ENCODE measurements at regions not wholly inside any gene's neighbourhood (a gene's known extent, or its start where the extent isn't known, plus 50 kb on each side); places are given as distances from the start of the nearest gene placed in this dataset.
"Not testable (repeated sequence)": the region's sequence is repeated elsewhere in the genome, so short reads cannot be mapped to it uniquely, and the experiment has no call there.

DNA sequence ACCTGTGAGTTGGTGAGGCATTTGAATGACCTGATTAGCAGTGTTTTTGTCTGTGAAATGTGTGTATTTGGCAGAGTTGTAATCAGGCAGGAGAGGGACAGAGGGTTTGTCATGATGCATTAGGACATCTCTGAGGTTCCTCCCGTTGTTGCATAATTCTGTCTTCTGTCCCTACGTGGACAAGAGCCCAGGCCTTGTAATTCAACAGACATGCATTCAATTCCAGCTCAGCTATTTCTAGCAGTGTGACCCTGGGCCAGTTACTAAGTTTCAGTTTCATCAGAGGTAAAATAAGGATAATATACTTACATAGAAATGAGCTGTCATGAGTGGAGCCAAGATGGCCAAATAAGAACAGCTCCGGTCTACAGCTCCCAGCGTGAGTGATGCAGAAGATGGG is 208.6 kb downstream of the SLC38A4 start:
- no peak for DNase-seq

DNA sequence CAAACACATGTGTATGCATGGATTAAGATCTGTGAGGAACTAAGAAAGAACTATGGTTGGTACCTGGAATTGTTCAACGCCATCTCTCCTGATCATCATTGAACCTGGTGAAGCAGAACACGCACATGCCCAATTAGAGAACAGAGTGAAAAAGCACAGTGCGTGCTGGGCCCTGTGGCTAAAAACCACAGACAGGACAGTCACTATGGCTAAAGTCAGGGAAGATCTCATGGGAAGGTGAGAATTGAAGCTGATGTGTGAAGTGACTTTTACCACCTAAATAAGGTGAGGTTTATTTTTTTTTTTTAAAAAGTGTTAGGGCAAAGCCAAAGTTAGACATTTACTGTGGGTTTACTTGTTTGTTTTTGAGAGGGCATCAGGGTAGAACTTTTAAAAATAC is 215.0 kb downstream of the SLC38A4 start:
- no peak for DNase-seq

DNA sequence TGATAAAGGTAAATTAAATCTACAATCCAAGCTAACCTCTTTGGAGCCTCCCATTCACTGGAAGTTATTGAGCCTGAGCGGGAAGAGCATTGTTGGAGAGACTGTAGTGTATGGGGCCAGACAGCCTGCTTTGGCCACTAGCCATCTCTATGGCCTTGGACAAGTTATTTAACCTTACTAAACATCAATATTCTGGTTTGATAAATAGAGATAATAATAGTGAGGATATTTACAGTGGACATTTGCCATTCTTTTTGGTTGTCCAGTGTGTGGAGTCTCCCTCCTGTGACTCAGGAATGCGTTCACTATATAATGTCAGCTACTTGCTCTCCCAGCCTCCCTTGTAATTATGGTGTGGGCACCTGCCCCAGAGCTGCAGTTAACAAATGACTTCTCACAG is 216.1 kb downstream of the SLC38A4 start:
- no peak for DNase-seq

DNA sequence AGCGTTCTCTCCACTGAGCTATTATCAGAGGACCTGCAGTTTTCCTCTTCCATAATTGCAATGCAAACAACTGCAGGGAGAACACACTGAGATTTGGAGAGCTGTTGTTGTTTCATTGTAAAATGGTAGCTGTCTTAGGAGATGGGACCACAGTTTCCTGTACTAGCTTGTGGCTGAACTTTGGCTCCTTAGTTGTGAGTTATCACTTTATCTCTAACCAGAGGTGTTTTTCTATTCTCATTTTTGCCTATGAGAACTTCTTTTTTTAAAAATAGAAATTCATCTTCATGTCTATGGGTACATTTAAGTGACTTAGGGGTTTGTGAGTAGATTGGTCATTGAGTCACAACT is 216.5 kb downstream of the SLC38A4 start:
- DNase-seq: no peak

DNA sequence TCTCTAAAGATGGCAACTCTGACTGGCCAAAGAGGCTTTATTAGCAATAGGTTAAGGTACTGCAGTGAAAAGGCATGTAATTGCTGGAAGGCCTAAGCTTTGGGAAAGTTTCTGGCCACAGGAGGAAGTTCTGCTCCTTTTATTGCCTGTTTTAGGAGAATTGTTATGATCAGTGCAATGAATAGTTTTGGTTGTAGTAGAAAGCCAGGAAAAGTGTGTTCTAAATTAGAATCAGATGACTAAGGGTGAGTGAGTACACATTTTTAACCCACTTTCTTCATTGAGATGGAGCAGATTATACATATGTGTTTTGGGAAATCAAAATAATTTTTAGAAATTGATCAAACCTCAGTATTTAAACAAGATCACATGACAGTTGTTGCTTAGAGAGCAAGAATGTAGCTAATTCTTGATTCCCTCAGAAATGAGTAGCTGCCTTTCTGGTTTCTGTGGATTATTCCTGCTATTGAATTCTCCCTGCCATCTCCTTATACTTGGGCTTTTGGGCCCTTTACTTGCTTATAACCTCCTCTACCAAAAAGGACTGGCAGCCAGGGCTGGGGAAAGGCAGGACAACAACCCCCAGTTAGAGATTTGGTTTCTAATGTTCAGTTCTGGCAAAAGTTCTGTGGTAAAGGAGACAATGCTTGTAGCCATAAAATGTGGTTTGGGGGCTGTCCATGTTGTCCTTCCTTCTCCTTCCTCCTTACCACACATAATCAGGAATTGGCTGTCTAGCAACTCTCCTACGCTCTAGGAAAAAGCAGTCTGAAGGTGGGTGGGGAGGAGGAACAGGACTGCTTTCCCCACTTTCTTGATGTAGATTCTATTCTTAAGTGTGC is 217.1 kb downstream of the SLC38A4 start:
- no peak for DNase-seq

DNA sequence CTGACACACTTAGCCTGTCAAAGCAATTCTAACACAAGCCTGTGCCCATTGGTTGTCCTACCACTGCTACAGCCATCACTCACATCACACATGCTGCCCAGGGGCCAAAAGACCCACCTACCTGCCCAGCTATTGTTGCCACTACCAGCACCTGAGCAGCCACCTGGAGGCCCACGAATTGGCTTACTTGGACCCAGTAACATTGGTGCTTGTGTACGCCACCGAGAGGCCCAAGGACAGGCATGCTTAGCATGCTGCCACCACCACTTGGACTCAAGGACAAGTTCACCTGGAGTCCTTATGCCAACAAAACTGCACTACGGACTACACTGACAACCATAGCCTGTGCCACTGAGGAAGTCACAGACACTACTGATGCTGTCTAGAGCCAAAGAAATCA is 221.1 kb downstream of the SLC38A4 start:
- DNase-seq: no peak

DNA sequence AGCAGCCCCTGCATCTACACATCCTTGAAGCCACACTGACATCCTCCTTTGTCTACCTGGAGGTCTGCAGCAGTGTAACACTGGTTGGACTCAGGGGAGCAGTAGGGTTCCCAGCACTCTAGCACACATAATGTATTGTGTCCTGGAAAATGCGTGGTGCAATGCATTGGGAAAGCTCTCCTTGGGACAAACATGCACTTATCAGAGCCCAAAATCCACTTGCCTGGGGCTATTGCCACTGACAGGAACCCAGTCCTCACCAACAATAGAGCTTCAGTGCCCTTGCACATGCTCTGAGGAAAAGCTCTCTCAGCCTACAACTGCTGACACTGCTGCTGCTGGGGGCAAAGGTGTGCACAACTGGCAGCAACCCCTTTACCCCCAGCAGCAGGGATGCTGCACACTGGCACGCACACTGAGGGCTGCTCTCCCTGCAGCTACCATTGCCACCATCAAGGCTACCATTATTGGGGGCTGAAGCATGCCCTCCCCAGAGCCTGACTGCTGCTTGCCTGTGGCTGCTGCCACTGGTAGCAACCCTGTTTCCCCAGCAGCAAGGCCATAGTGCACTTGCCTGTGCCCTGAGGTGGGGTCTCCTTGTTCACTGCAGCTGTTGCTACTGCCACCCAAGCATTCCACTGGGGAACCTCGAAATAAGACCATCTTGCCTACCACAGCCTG is 221.9 kb downstream of the SLC38A4 start:
- no peak for DNase-seq

DNA sequence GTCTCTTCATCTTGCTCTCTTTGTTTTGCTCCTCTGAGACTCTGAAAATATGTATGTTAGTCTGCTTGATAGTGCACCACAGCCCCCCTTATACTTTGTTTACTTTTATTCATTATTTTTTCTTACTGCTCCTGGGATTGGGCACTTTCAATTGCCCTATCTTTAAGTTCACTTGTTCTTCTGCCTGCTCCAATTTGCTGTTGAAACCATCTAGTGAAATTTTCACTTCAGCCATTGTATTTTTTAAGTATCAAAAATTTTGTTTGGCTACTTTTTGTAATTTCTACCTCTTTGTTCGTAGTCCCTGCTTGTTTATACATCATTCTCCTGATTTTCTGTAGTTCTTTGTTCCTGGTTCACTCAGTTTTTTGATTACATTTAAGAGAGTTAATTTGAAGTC is 223.3 kb downstream of the SLC38A4 start:
- no peak for DNase-seq

DNA sequence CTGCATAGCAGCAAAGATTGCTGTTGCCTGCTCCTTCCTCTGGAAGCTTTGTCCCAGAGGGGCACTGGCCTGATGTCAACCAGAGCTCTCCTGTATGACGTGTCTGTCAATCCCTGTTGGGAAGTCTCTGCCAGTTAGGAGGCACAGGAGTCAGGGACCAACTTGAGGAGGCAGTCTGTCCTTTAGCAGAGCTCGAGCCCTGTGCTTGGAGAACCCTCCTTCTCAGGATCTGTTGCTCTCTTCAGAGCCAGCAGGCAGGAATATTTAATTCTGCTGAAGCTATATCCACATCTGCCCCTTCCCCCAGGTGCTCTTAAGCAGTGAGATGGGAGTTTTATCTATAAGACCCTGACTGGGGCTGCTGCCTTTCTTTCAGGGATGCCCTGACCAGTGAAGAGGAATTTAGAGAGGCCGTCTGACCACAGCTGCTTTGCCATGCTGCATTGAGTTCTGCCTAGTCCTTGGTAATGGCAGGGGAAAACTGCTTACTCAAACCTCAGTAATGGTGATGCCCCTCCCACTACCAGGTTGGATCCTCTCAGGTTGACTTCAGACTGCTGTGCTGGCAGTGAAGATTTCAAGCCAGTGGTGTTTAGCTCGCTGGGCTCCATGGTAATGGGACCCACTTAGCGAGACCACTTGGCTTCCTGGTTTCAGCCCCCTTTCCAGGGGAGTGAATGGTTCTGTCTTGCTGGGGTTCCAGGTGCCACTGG is 218.6 kb upstream of the SLC38A2 start:
- no peak for DNase-seq

DNA sequence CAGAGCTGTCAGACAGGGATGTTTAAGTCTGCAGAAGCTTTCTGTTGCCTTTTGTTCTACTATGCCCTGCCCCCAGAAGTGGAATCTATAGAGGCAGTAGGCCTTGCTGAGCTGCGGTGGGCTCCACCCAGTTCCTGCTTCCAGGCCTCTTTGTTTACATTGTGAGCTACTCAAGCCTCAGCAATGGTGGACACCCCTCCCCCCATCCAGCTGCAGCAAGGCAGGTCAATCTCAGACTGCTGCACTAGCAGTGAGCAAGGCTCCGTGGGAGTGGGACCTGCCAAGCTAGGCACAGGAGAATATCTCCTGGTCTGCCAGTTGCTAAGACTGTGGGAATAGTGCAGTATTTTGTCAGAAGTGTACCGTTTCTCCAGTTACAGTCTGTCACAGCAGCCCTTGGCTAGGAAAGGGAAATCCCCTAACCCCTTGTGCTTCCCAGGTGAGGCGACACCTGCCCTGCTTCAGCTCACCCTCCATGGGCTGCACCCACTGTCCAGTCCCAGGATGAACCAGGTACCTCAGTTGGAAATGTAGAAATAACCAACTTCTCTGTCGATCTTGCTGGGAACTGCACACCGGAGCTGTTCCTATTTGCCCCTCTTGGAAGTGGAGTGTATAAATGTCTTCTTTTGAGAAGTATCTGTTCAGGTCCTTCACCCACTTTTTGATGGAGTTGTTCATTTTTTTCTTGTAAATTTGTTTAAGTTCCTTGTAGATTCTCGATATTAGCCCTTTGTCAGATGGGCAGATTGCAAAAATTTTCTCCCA is 213.5 kb upstream of the SLC38A2 start:
- peak; percentile 16 for DNase-seq

DNA sequence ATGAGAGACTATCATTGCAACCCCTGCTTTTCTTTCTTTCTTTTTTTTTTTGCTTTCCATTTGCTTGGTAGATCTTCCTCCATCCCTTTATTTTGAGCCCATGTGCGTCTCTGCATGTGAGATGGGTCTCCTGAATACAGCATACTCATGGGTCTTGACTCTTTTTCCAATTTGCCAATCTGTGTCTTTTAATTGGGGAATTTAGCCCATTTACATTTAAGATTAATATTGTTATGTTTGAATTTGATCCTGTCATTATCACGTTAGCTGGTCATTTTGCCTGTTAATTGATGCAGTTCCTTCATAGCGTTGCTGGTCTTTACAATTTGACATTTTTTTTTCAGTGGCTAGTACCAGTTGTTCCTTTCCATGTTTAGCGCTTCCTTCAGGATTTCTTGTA is 211.5 kb upstream of the SLC38A2 start:
- DNase-seq: not testable (repeated sequence)

DNA sequence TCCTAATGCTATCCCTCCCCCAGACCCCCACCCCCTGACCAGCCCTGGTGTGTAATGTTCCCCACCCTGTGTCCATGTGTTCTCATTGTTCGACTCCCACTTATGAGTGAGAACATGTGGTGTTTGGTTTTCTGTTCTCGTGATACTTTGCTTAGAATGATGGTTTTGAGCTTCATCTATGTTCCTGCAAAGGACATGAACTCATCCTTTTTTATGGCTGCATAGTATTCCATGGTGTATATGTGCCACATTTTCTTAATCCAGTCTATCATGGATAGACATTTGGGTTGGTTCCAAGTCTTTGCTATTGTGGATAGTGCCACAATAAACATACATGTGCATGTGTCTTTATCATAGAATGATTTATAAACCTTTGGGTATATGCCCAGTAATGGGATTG is 209.4 kb upstream of the SLC38A2 start:
- DNase-seq: not testable (repeated sequence)

DNA sequence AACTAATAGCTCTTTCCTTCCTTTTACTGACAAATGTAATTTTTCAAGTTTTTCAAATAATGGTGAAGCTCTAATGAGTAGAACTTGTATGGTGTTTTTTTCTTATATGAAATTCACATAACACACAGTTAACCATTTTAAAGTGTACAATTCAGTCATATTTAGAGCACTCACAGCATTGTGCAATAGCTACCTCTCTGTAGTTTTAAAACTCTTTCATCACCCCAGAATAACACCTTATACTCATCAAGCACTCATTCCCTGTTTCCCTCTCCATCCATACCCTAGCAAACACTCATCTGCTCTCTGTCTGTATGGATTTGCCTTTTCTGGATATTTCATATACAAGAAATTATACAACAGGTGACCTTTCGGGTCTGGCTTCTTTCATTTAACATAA is 207.9 kb upstream of the SLC38A2 start:
- DNase-seq: no peak

DNA sequence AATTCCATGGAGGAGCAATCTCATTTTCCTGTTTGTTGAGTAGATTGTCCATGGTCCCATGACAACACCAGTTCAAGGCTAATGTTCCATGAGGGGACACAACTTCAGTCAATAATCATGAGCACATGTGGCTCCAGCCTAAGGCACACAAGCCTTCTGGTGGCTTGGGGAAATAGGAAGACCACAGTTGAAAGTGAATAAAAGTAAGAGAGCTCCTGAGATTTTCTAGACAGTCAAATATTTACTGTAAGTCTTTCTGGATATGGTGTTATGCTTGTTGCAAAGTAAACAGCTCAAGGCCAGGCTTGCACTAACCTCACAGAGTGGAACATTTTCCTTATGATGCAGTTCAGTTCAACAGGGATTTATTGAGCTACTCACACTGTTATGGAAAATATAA is 206.9 kb upstream of the SLC38A2 start:
- DNase-seq: no peak

DNA sequence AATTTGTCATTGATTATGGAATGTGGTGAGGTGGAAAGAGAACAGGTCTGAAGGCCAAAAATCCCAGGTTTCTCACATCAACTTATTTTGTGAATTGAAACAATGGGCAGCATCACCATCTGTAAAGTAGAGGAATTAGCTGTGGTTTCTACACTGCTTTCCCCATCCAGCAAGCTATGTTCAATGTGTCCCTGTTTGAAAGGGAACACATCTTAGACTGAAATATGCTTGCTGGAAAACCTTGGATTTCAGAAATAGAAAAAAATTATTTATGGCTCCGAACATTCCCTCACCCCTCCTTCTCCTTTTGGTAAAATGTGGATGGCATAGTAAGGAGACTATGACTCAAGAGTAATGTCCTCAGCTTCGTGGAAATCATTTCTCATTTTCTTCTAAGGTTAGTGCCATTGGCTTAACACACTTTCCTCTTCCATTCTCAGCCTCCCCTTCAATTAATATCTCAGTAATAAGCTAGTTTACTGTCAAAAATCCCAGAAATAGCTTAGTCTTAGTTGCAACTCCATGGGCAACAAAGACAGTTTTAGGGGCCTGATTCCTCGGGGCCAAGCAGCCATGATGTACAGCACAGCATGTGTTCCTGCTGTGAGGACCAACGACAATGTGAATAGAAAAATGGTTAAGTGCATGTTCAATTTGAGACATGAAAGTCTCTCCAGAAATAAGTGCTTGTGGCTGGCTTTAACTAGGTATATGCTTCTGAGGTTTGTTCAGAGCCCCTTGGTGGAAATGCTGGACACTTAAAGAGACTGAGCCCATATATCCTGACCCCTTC is 205.8 kb upstream of the SLC38A2 start:
- no peak for DNase-seq

DNA sequence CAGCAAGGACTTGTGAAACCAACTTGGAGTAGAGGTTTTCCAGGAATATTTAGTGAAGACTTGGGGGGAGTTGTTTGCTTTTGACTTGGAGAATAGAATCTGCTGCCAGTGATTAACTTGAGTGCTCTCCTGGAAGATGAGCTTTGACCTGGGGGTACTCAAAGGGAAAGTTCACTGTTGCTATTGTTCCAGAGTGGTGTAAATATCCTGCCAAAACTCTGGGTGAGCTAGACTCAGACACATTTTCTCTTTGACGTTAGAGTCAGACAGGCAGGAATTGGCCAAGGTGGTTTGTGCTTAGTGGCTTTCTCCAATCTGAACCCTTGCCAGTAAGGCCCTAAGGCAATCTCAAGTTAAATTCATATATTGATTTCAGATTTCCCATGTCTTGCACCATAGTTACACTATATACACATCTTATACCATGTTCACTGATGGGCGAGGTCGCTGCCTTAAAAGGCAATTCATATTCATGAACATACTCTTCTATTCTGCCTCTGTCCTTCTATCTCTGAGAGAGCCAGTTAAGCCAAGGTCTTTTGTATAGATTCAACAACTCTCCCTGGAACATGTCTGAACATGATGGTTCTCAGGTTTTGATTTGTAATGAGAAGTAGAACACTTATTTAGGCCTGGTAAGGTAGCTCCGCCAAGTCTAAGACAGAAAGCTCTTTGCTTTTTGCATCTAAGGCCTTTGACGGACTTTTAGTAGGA is 204.6 kb upstream of the SLC38A2 start:
- no peak for DNase-seq

DNA sequence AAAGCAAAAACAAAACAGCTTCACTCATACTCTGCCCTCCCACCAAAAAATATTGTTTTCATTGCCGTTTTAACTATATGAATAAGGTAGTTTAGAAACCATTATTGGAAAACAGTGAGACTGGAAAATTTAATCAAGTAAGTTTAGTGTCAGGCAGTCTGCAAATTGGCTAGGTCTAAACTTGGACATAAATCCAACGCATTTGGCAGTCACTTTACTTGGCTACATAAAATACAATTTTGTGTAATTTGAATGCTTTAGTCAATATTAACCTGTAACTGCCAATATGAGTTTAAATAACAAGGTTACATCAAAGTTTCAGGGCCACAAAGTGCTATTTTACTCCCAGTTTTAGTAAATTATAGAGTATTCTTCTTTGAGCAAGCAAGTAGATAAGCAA is 202.3 kb upstream of the SLC38A2 start:
- DNase-seq: no peak

DNA sequence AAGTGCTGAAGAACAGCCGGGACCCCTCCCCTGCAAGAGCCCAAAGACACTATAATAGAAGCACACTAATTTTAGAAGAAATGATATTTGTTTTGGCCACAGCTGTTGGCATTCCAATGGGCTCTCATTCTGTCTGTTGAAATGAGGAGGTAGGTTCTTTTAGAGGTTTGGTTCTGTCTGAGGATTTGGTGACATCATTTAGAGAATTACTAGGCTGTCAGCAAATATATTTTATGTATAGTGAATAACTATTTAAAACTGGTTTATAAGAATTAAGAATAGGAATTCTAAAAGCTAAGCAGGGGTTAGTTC is 200.7 kb upstream of the SLC38A2 start:
- DNase-seq: no peak

DNA sequence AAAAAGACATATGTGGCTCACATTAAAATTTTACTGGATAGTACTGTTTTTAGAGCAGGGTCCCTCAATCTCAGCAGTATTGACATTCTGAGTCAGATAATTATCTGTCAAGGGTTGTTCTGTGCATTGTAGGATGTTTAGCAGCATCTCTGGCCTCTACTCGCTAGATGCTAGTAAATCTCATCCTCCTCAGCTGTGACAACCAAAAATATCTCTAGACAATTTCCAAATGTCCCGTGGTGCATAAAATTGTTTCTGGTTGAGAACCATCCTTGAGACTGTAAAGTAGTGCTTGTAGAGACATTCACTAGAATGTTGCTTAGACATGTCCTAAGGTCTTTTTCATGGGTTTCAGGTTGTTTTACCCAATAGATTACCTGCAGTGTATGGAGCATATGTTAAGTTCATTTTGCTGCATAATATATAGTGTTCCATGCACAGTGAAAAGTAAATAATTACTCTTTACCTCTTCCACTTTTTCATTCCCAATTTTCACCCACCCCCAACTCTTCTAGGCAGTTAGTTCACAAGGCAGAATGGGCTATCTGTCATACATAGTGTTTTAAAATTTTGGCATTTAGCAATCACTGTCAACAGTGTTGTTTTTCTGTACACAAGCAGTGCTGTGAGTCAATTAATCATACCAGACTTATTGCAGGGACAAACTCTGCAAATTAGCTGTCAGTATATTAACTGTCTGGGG is 200.2 kb upstream of the SLC38A2 start:
- DNase-seq: no peak

DNA sequence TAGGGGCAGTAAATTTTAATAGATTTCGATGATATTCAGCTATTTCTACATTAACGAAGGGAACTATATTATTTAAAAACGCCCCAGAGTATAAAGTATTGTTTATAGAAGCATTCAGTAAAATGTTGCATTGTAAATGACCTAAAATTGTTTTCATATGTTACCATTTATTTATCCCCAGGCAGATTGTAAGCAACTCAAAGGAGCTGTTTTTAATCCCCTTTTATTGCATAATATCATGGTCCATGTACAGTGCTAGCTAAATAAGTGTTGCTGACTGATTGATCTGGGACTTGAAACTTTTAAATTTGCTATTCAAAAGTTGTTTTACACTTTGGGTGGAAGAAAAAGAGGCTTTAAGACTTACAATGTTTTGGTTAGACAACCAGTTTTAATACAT is 199.0 kb upstream of the SLC38A2 start:
- DNase-seq: no peak

DNA sequence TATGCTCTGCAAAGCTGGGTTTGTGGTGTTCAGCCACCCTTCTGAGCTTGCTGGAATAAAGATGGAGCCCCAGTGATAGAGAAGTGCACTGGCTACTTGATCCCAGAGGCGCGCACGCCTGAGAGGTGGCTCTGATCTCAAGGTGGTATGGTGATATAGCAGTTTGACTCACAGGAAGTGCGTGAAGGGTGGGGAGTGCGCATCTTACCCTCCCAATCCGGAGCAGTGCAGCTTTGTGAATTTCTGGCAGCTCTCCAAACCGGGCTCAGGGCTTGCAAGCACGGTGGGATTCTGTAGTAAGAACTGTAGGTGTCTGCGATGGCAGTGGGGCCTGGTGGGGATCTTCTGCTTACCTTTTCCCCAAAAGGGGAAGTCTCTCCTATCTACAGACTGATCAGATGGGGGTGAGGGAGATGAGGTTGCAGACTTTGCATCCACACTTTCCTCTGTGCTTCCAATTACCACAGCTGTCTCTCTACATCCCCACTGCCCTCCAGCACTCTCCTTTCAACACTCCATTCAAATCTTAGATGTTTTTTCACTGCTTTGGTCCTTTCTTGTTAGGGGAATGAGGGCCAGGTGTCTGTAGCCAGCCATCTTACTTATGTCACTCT is 197.4 kb upstream of the SLC38A2 start:
- no peak for DNase-seq
